Cardiac fibroblast (primary cell): ENCODE measurements at regions not wholly inside any gene's neighbourhood (a gene's known extent, or its start where the extent isn't known, plus 50 kb on each side); places are given as distances from the start of the nearest gene placed in this dataset.

Experiments used
- DNase-seq, 2 donors: peaks; one replicate each; pipeline versions ENCODE4 v3.0.0 to v3.0.0-alpha.2; 2010; ENCODE audit warnings: low read depth in 2 of 2
- H3K4me3 ChIP-seq, 2 donors: replicated peaks in 1 of 2; 1 replicate in 1 of 2; 2 replicates in 1 of 2; pipeline ENCODE4 v1.5.1; 2011; ENCODE audit warnings: low read depth in 2 of 2, low read length in 2 of 2, mild to moderate bottlenecking in 2 of 2, moderate library complexity in 1 of 2
- CTCF ChIP-seq: IDR thresholded peaks from one replicate; pipeline ENCODE4 v1.5.1; 2011; ENCODE audit warnings: low read depth, mild to moderate bottlenecking, low read length, inconsistent platforms

GRCh38 chr11:79937676-79938334, 497.0 kb upstream of the TENM4 start:
- no peak overlapping the region for H3K4me3 ChIP-seq
- DNase-seq = peak in 1 of 2 donors; percentile 21
- TF ChIP-seq CTCF = no peak

- H3K4me3 ChIP-seq = no peak overlapping the region
- no peak for TF ChIP-seq CTCF
- DNase-seq = no peak
Observed at GRCh38 chr11:79932612-79933011, 491.8 kb upstream of the TENM4 start.

GRCh38 chr11:79931692-79932091, 490.9 kb upstream of the TENM4 start:
- no peak for TF ChIP-seq CTCF

GRCh38 chr11:79926707-79927106, 485.9 kb upstream of the TENM4 start:
- no peak for DNase-seq
- no peak for TF ChIP-seq CTCF
- no peak overlapping the region for H3K4me3 ChIP-seq

More at GRCh38 chr11:79931692-79932091, 490.9 kb upstream of the TENM4 start:
- H3K4me3 ChIP-seq = no peak overlapping the region
- no peak for DNase-seq

- TF ChIP-seq CTCF = no peak
- no peak for DNase-seq
- H3K4me3 ChIP-seq = no peak overlapping the region
Observed at GRCh38 chr11:79925570-79925969, 484.7 kb upstream of the TENM4 start.

- H3K4me3 ChIP-seq = no peak overlapping the region
- TF ChIP-seq CTCF = no peak
- DNase-seq = no peak
Observed at GRCh38 chr11:79922641-79923040, 481.8 kb upstream of the TENM4 start.

GRCh38 chr11:79920480-79920879, 479.6 kb upstream of the TENM4 start:
- H3K4me3 ChIP-seq = no peak overlapping the region
- DNase-seq = no peak
- TF ChIP-seq CTCF = no peak
